GM04504 (cell line): ENCODE measurements at regions not wholly inside any gene's neighbourhood (a gene's known extent, or its start where the extent isn't known, plus 50 kb on each side); places are given as distances from the start of the nearest gene placed in this dataset.
A peak's percentile ranks its signal among the peaks of the same experiment; 100 is the strongest.

Source experiments
- DNase-seq: peaks from one replicate; pipeline ENCODE4 v3.0.0-alpha.2; 2012; ENCODE audit warnings: low read depth

GRCh38 chr2:74735009-74735408, 81.0 kb downstream of the SEMA4F start:
- DNase-seq: no peak

- no peak for DNase-seq
These were observed 81.5 kb downstream of the SEMA4F start for GRCh38 chr2:74735564-74735963.

GRCh38 chr2:74736589-74736988, 82.5 kb downstream of the SEMA4F start:
- DNase-seq: no peak

- DNase-seq: no peak
These were observed 84.5 kb downstream of the SEMA4F start for GRCh38 chr2:74738586-74738985.

GRCh38 chr2:74739129-74739528, 85.1 kb downstream of the SEMA4F start:
- DNase-seq: no peak

GRCh38 chr2:74739733-74740241, 85.7 kb downstream of the SEMA4F start:
- DNase-seq: no peak

GRCh38 chr2:74740395-74740740, 86.3 kb downstream of the SEMA4F start:
- no peak for DNase-seq

- peak; percentile 93 for DNase-seq
These were observed 86.8 kb downstream of the SEMA4F start for GRCh38 chr2:74740741-74741431.

- no peak for DNase-seq
These were observed 87.6 kb downstream of the SEMA4F start for GRCh38 chr2:74741629-74742028.

- DNase-seq: no peak
These were observed 88.4 kb downstream of the SEMA4F start for GRCh38 chr2:74742471-74742870.

- no peak for DNase-seq
These were observed 89.0 kb downstream of the SEMA4F start for GRCh38 chr2:74743039-74743438.

- DNase-seq: no peak
These were observed 89.7 kb downstream of the SEMA4F start for GRCh38 chr2:74743778-74744177.

GRCh38 chr2:74744731-74745515, 89.0 kb upstream of the HK2 start:
- DNase-seq: no peak

GRCh38 chr2:74745766-74746165, 88.2 kb upstream of the HK2 start:
- no peak for DNase-seq

- DNase-seq: no peak
These were observed 87.4 kb upstream of the HK2 start for GRCh38 chr2:74746480-74746879.

- DNase-seq: peak; percentile 58
These were observed 86.4 kb upstream of the HK2 start for GRCh38 chr2:74747411-74748080.

GRCh38 chr2:74748665-74749064, 85.3 kb upstream of the HK2 start:
- no peak for DNase-seq

- no peak for DNase-seq
These were observed 84.5 kb upstream of the HK2 start for GRCh38 chr2:74749432-74749831.

GRCh38 chr2:74751981-74752851, 81.7 kb upstream of the HK2 start:
- no peak for DNase-seq

GRCh38 chr2:74755386-74755785, 78.5 kb upstream of the HK2 start:
- no peak for DNase-seq

- no peak for DNase-seq
These were observed 77.5 kb upstream of the HK2 start for GRCh38 chr2:74756356-74756890.

- DNase-seq: no peak
These were observed 73.9 kb upstream of the HK2 start for GRCh38 chr2:74759986-74760385.
